B cell (primary cell): ENCODE measurements at regions not wholly inside any gene's neighbourhood (a gene's known extent, or its start where the extent isn't known, plus 50 kb on each side); places are given as distances from the start of the nearest gene placed in this dataset.

Experiments used
- ATAC-seq: fragments of 200-7000 bp; cut with Tn5 transposase; one replicate; pipeline ENCODE4 v1.10.0; 2021; ENCODE audit warnings: low read depth, mild to moderate bottlenecking, moderate number of reproducible peaks, moderate library complexity
- CTCF ChIA-PET: fragments of 350-600 bp; sonication (Branson Sonifier 250); formaldehyde crosslinking; loops from one replicate; lab custom pipeline; 2021; ENCODE audit warnings: antibody characterized with exemption, inconsistent platforms; lab: Charles Lee
- POLR2A ChIA-PET: fragments of 350-600 bp; sonication (Branson Sonifier 250); formaldehyde crosslinking; loops from one replicate; lab custom pipeline; 2021; ENCODE audit warnings: antibody characterized with exemption; lab: Charles Lee
- DNase-seq: peaks from one replicate; pipeline ENCODE4 v3.0.0; 2013
- H2AFZ ChIP-seq: 2 replicates; pipeline ENCODE4 v1.6.1; 2012; ENCODE audit warnings: mild to moderate bottlenecking, low read depth, low read length; ENCODE audit not compliant: insufficient read depth, poor library complexity, severe bottlenecking
- H3K27ac ChIP-seq, 2 donors: 1 replicate in 1 of 2; 2 replicates in 1 of 2; pipeline ENCODE4 v1.5.1; 2012 to 2013; ENCODE audit warnings: low read length in 2 of 2, mild to moderate bottlenecking in 2 of 2, moderate library complexity in 1 of 2
- H3K27me3 ChIP-seq, 4 experiments: fragments of 200-600 bp in 1 of 4; sonication (generic) in 1 of 4; replicated peaks in 1 of 4; 1 replicate in 2 of 4; 2 replicates in 2 of 4; pipeline versions ENCODE4 v1.6.1 to v1.7.0; 2013 to 2016; ENCODE audit warnings: low read length in 3 of 4, mild to moderate bottlenecking in 2 of 4, mixed read lengths in 1 of 4, moderate library complexity in 1 of 4; ENCODE audit not compliant: insufficient read depth in 4 of 4, control insufficient read depth in 3 of 4; ENCODE audit errors: control extremely low read depth in 1 of 4
- H3K36me3 ChIP-seq, 2 experiments: replicated peaks in 1 of 2; 1 replicate in 1 of 2; 2 replicates in 1 of 2; pipeline versions ENCODE4 v1.6.1 to v1.7.1; 2013; ENCODE audit warnings: low read length in 1 of 2; ENCODE audit not compliant: insufficient read depth in 2 of 2, control insufficient read depth in 1 of 2; ENCODE audit errors: control extremely low read depth in 1 of 2, extremely low read depth in 1 of 2
- H3K4me1 ChIP-seq, 2 donors: fragments of 200-600 bp in 1 of 2; sonication (generic) in 1 of 2; 1 replicate in 1 of 2; 2 replicates in 1 of 2; pipeline versions ENCODE4 v1.5.1 to v1.6.1; 2013 to 2017; ENCODE audit warnings: low read length in 2 of 2; ENCODE audit not compliant: control insufficient read depth in 2 of 2, insufficient read depth in 2 of 2
- H3K4me2 ChIP-seq: replicated peaks from 2 replicates; pipeline ENCODE3; 2012; ENCODE audit warnings: mild to moderate bottlenecking, low read depth, low read length; ENCODE audit not compliant: poor library complexity, severe bottlenecking
- H3K4me3 ChIP-seq, 5 experiments: fragments of 200-600 bp in 1 of 5; sonication (generic) in 1 of 5; 1 replicate in 3 of 5; 2 replicates in 2 of 5; pipeline versions ENCODE4 v1.5.1 to v1.7.0; 2011 to 2016; ENCODE audit warnings: low read length in 4 of 5, mild to moderate bottlenecking in 4 of 5, low read depth in 2 of 5, control low read depth in 1 of 5, moderate library complexity in 1 of 5; ENCODE audit not compliant: insufficient read depth in 1 of 5; ENCODE audit errors: control extremely low read depth in 1 of 5, extremely low read depth in 1 of 5
- H3K79me2 ChIP-seq: fragments of 200-600 bp; sonication (generic); one replicate; pipeline ENCODE4 v1.6.0; 2016; ENCODE audit warnings: low read length; ENCODE audit not compliant: control insufficient read depth, insufficient read depth
- H3K9ac ChIP-seq: fragments of 200-600 bp; sonication (generic); 2 replicates; pipeline ENCODE4 v1.6.1; 2017; ENCODE audit warnings: mild to moderate bottlenecking, low read length, moderate library complexity
- H3K9me3 ChIP-seq, 3 donors: one replicate each; pipeline versions ENCODE4 v1.6.1 to v1.7.1; 2013; ENCODE audit warnings: low read length in 2 of 3; ENCODE audit not compliant: control insufficient read depth in 2 of 3, insufficient read depth in 1 of 3; ENCODE audit errors: control extremely low read depth in 1 of 3
- H4K20me1 ChIP-seq: 2 replicates; pipeline ENCODE4 v1.6.0; 2012; ENCODE audit warnings: mild to moderate bottlenecking, low read length; ENCODE audit not compliant: insufficient read depth, control insufficient read depth, poor library complexity, severe bottlenecking
- H3K27ac Mint-ChIP-seq: one replicate; pipeline ENCODE4 v1.8.0; 2021; ENCODE audit warnings: mixed read lengths
- H3K27me3 Mint-ChIP-seq: one replicate; pipeline ENCODE4 v1.8.0; 2021; ENCODE audit warnings: mixed read lengths
- H3K4me1 Mint-ChIP-seq: one replicate; pipeline ENCODE4 v1.8.0; 2021; ENCODE audit warnings: mixed read lengths
- H3K4me3 Mint-ChIP-seq: one replicate; pipeline ENCODE4 v1.8.0; 2021; ENCODE audit warnings: mixed read lengths
- H3K9me3 Mint-ChIP-seq: one replicate; pipeline ENCODE4 v1.8.0; 2022; ENCODE audit warnings: mixed read lengths; ENCODE audit not compliant: insufficient read depth
- CTCF ChIP-seq: fragments of 200-600 bp; IDR thresholded peaks from one replicate; pipeline ENCODE4 v1.8.0; 2022; ENCODE audit warnings: antibody characterized with exemption, mild to moderate bottlenecking
- EZH2 ChIP-seq: IDR thresholded peaks from 2 replicates; pipeline ENCODE4 v1.6.1; 2012; ENCODE audit warnings: borderline replicate concordance, low read depth, mild to moderate bottlenecking, moderate library complexity, low read length; ENCODE audit not compliant: insufficient read depth, poor library complexity, severe bottlenecking
- WGBS: methylation state at CpG from one replicate; pipeline ENCODE4 v1.1.5; 2013; ENCODE audit warnings: missing lambda C conversion rate; ENCODE audit not compliant: insufficient coverage; 5-methylcytosine and 5-hydroxymethylcytosine counted together
- intact Hi-C: fragments of 100-400 bp; cut with micrococcal nuclease; formaldehyde crosslinking; loops from one replicate; pipeline ENCODE4 v1.10.0; 2022

- peaks cover 16 to 18% of the 10 kb centered on the region in 2 donors for H3K4me1 ChIP-seq
- H3K79me2 ChIP-seq: no peaks in the 10 kb centered on the region
- H3K36me3 ChIP-seq: no peaks in the 10 kb centered on the region
- no peak overlapping the region for H3K27ac Mint-ChIP-seq
- H3K27me3 ChIP-seq: no peaks in the 10 kb centered on the region
- peaks cover 31% of the 10 kb centered on the region for H3K4me1 Mint-ChIP-seq
- no peak overlapping the region for H3K9ac ChIP-seq
- no peak overlapping the region for H3K4me3 ChIP-seq
- H4K20me1 ChIP-seq: no peaks in the 10 kb centered on the region
- peak overlapping the region; percentile 25 for H3K4me2 ChIP-seq
- TF ChIP-seq EZH2: no peak
- no peak for TF ChIP-seq CTCF
- intact Hi-C loops: loop anchor here (10.0 kb wide), 1 partner anchor 66 kb away; no protein-coding TSS in a partner anchor
- H3K27ac ChIP-seq: no peak overlapping the region
- H3K9me3 Mint-ChIP-seq: no peaks in the 10 kb centered on the region
- no peaks in the 10 kb centered on the region for H3K27me3 Mint-ChIP-seq
- ChIA-PET POLR2A (no interaction called here), CTCF (interaction anchor here (0.6 to 1.4 kb wide), 3 partner anchors 9 to 140 kb away, joined by 3 read pairs; no protein-coding TSS in a partner anchor)
- H2AFZ ChIP-seq: no peak overlapping the region
- H3K9me3 ChIP-seq: no peaks in the 10 kb centered on the region
- H3K4me3 Mint-ChIP-seq: no peak overlapping the region
- WGBS: no CpG with 5 or more reads among the region's 1 CpG
- no peak for DNase-seq
- ATAC-seq: no peak
Observed at GRCh38 chr6:113750151-113750855, 106.8 kb upstream of the MARCKS start.

GRCh38 chr6:113754291-113754690 lies 102.9 kb upstream of the MARCKS start:
- Histone ChIP-seq H3K4me3 (no peak overlapping the region), H4K20me1 (no peaks in the 10 kb centered on the region), H3K4me2 (peak overlapping the region; percentile 1), H3K27me3 (no peaks in the 10 kb centered on the region), H2AFZ (no peak overlapping the region), H3K9ac (no peak overlapping the region), H3K9me3 (peaks cover 0 to 2% (median 0%) of the 10 kb centered on the region in 3 donors), H3K36me3 (no peaks in the 10 kb centered on the region), H3K79me2 (no peaks in the 10 kb centered on the region), H3K27ac (no peak overlapping the region), H3K4me1 (peaks cover 26% of the 10 kb centered on the region in 2 donors)
- CTCF ChIA-PET: no interaction called here
- WGBS: no CpG with 5 or more reads among the region's 1 CpG
- intact Hi-C loops: loop anchor here (10.0 kb wide), 1 partner anchor 69 kb away; no protein-coding TSS in a partner anchor
- TF ChIP-seq CTCF (no peak), EZH2 (no peak)
- Mint-ChIP-seq H3K4me1 (peaks cover 53% of the 10 kb centered on the region), H3K9me3 (no peaks in the 10 kb centered on the region), H3K4me3 (no peak overlapping the region), H3K27ac (no peak overlapping the region), H3K27me3 (no peaks in the 10 kb centered on the region)
- ATAC-seq (no peak), DNase-seq (no peak)
- POLR2A ChIA-PET: interaction anchor here (0.7 kb wide), 1 partner anchor 265 kb away, joined by 3 read pairs; no protein-coding TSS in a partner anchor
